ENCODE measurements at regions not wholly inside any gene's neighbourhood (a gene's known extent, or its start where the extent isn't known, plus 50 kb on each side); places are given as distances from the start of the nearest gene placed in this dataset.

DNA sequence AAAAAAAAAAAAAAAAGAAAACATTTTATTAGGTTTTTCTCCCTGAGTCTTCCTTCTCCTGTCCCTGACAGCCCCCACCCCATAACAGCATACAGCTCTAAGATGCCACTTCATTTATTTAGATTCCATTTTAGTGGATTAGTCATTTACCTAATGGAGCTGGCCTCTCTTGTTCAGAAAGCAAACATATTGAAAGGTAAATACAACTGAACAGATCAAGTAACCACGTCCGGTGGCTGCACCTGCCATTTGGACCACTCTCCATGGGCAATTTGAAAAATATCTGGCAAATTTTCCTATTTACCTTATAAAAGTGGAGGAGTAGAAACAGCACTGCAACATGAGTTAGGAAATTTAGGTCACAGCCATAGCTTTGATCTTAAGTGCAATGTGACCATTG lies 254.6 kb downstream of the C12orf42 start:
- CTCF ChIA-PET, result no interaction called here

DNA sequence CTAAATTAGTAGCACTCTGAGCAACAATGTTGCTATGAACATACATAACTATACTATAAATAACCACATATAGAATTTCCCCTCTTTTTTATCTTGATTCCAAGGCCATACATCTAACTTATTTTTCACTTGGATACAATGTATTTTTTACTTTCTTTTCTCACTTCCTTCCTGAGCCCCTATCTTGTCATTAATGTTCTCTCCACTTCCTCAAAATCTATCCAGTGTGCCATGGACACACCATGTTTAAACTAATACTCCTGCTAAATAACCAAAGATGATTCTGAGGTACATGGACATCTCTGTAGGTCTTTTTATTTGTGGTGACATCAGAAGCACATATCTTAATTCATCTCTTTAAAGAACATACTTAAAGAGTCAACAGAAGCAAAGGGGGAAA lies 251.2 kb downstream of the C12orf42 start:
- TF ChIP-seq, protein P1, sequence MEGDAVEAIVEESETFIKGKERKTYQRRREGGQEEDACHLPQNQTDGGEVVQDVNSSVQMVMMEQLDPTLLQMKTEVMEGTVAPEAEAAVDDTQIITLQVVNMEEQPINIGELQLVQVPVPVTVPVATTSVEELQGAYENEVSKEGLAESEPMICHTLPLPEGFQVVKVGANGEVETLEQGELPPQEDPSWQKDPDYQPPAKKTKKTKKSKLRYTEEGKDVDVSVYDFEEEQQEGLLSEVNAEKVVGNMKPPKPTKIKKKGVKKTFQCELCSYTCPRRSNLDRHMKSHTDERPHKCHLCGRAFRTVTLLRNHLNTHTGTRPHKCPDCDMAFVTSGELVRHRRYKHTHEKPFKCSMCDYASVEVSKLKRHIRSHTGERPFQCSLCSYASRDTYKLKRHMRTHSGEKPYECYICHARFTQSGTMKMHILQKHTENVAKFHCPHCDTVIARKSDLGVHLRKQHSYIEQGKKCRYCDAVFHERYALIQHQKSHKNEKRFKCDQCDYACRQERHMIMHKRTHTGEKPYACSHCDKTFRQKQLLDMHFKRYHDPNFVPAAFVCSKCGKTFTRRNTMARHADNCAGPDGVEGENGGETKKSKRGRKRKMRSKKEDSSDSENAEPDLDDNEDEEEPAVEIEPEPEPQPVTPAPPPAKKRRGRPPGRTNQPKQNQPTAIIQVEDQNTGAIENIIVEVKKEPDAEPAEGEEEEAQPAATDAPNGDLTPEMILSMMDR (IDR thresholded peaks at IDR 0.05), result no peak
- TF ChIP-seq EZH2 (IDR thresholded peaks at IDR 0.05; ENCODE audit: borderline replicate concordance, insufficient read depth, low read depth, low read length, poor library complexity, severe bottlenecking), result no peak
- DNase-seq (no peak), ATAC-seq (ENCODE audit: low read depth) (no peak)
- H3K9me3 Mint-ChIP-seq (ENCODE audit: insufficient read depth), result no peaks in the 10 kb centered on the region
- intact Hi-C loops (cut with micrococcal nuclease), result no loop called here
- Histone ChIP-seq H3K36me3 (replicated peaks in 1 of 2; ENCODE audit: control extremely low read depth in 1 of 2, control insufficient read depth in 1 of 2, extremely low read depth in 1 of 2, insufficient read depth in 2 of 2, low read length in 1 of 2) (no peaks in the 10 kb centered on the region), H3K4me2 (replicated peaks; ENCODE audit: low read depth, low read length, poor library complexity, severe bottlenecking) (no peak overlapping the region), H3K4me1 (ENCODE audit: control insufficient read depth in 2 of 2, insufficient read depth in 2 of 2, low read length in 2 of 2) (no peaks in the 10 kb centered on the region), H3K9me3 (ENCODE audit: control extremely low read depth in 1 of 3, control insufficient read depth in 2 of 3, insufficient read depth in 1 of 3, low read length in 2 of 3) (no peaks in the 10 kb centered on the region), H3K79me2 (ENCODE audit: control insufficient read depth, insufficient read depth, low read length) (no peaks in the 10 kb centered on the region), H2AFZ (ENCODE audit: insufficient read depth, low read depth, low read length, poor library complexity, severe bottlenecking) (no peak overlapping the region), H3K4me3 (ENCODE audit: control extremely low read depth in 1 of 5, extremely low read depth in 1 of 5, insufficient read depth in 1 of 5, low read depth in 2 of 5, low read length in 4 of 5) (no peak overlapping the region), H3K27me3 (replicated peaks in 1 of 4; ENCODE audit: control extremely low read depth in 1 of 4, control insufficient read depth in 3 of 4, insufficient read depth in 4 of 4, low read length in 3 of 4) (no peaks in the 10 kb centered on the region), H3K9ac (ENCODE audit: low read length) (no peak overlapping the region), H4K20me1 (ENCODE audit: control insufficient read depth, insufficient read depth, low read length, poor library complexity, severe bottlenecking) (no peaks in the 10 kb centered on the region), H3K27ac (ENCODE audit: low read length in 2 of 2) (no peak overlapping the region)
- POLR2A ChIA-PET, result no interaction called here
- peaks cover 3% of the 10 kb centered on the region for H3K4me1 Mint-ChIP-seq
- H3K4me3 Mint-ChIP-seq, result no peak overlapping the region
- CTCF ChIA-PET, result no interaction called here
- no peaks in the 10 kb centered on the region for H3K27me3 Mint-ChIP-seq
- no peak overlapping the region for H3K27ac Mint-ChIP-seq

More for the DNA sequence above, 254.6 kb downstream of the C12orf42 start:
- H3K4me3 ChIP-seq (ENCODE audit: control extremely low read depth in 1 of 5, extremely low read depth in 1 of 5, insufficient read depth in 1 of 5, low read depth in 2 of 5, low read length in 4 of 5), result no peak overlapping the region
- Mint-ChIP-seq H3K27ac (no peak overlapping the region), H3K4me3 (no peak overlapping the region), H3K4me1 (peaks cover 3% of the 10 kb centered on the region), H3K27me3 (no peaks in the 10 kb centered on the region), H3K9me3 (ENCODE audit: insufficient read depth) (no peaks in the 10 kb centered on the region)
- H3K9ac ChIP-seq (ENCODE audit: low read length), result no peak overlapping the region
- intact Hi-C loops (cut with micrococcal nuclease), result no loop called here
- TF ChIP-seq EZH2 (IDR thresholded peaks at IDR 0.05; ENCODE audit: borderline replicate concordance, insufficient read depth, low read depth, low read length, poor library complexity, severe bottlenecking), result no peak
- TF ChIP-seq, protein P1 (IDR thresholded peaks at IDR 0.05), result no peak
- no peaks in the 10 kb centered on the region for H4K20me1 ChIP-seq (ENCODE audit: control insufficient read depth, insufficient read depth, low read length, poor library complexity, severe bottlenecking)
- H3K9me3 ChIP-seq (ENCODE audit: control extremely low read depth in 1 of 3, control insufficient read depth in 2 of 3, insufficient read depth in 1 of 3, low read length in 2 of 3), result no peaks in the 10 kb centered on the region
- H3K4me2 ChIP-seq (replicated peaks; ENCODE audit: low read depth, low read length, poor library complexity, severe bottlenecking), result no peak overlapping the region
- no peak overlapping the region for H2AFZ ChIP-seq (ENCODE audit: insufficient read depth, low read depth, low read length, poor library complexity, severe bottlenecking)
- H3K4me1 ChIP-seq (ENCODE audit: control insufficient read depth in 2 of 2, insufficient read depth in 2 of 2, low read length in 2 of 2), result no peaks in the 10 kb centered on the region
- H3K27me3 ChIP-seq (replicated peaks in 1 of 4; ENCODE audit: control extremely low read depth in 1 of 4, control insufficient read depth in 3 of 4, insufficient read depth in 4 of 4, low read length in 3 of 4), result no peaks in the 10 kb centered on the region
- no peak overlapping the region for H3K27ac ChIP-seq (ENCODE audit: low read length in 2 of 2)
- POLR2A ChIA-PET, result no interaction called here
- no peak for DNase-seq
- ATAC-seq (ENCODE audit: low read depth), result no peak
- no peaks in the 10 kb centered on the region for H3K36me3 ChIP-seq (replicated peaks in 1 of 2; ENCODE audit: control extremely low read depth in 1 of 2, control insufficient read depth in 1 of 2, extremely low read depth in 1 of 2, insufficient read depth in 2 of 2, low read length in 1 of 2)
- no CpG with 5 or more reads among the region's 2 CpGs for WGBS (ENCODE audit: insufficient coverage)
- no peaks in the 10 kb centered on the region for H3K79me2 ChIP-seq (ENCODE audit: control insufficient read depth, insufficient read depth, low read length)
